Erythroblast (primary cell): ENCODE measurements at regions not wholly inside any gene's neighbourhood (a gene's known extent, or its start where the extent isn't known, plus 50 kb on each side); places are given as distances from the start of the nearest gene placed in this dataset.

Experiments used
- DNase-seq, 2 experiments: peaks; one replicate each; lab custom pipeline; 2025; lab: John Stamatoyannopoulos, UW
- GATA1 ChIP-seq: IDR thresholded peaks from 2 replicates; pipeline ENCODE4 v1.6.1; 2011; ENCODE audit warnings: low read depth, mild to moderate bottlenecking, control low read depth, low read length, moderate library complexity
- POLR2A ChIP-seq: IDR thresholded peaks from 2 replicates; pipeline ENCODE4 v1.6.1; 2011; ENCODE audit warnings: mild to moderate bottlenecking, low read length

GRCh38 chr2:223538920-223539440 is 63.2 kb downstream of the SCG2 start:
- no peak for DNase-seq

GRCh38 chr2:223541546-223541945 is 60.6 kb downstream of the SCG2 start:
- no peak for DNase-seq
- TF ChIP-seq GATA1: no peak
- TF ChIP-seq POLR2A: no peak

More at GRCh38 chr2:223538920-223539440, 63.2 kb downstream of the SCG2 start:
- no peak for TF ChIP-seq GATA1
- TF ChIP-seq POLR2A: no peak

DNA sequence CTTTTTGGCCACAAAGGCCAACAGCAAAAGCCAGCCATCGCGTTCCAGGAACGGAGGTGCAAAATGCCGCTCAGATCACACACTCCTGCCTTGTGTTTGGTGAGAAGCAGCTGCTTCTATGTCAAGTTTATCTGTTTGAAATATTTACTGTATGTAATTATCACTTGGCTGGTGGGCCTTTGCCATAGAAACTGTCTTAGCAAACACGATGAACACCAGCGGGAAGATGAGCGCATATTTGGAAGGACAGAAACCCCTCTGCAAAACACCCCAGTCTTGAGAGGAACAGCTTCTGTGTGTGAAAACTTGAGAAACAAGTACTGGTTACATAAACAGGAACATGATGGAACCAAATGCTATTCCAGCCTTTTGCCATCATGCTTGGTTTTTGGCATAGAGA is 59.7 kb downstream of the SCG2 start:
- DNase-seq: no peak
- TF ChIP-seq POLR2A: no peak

DNA sequence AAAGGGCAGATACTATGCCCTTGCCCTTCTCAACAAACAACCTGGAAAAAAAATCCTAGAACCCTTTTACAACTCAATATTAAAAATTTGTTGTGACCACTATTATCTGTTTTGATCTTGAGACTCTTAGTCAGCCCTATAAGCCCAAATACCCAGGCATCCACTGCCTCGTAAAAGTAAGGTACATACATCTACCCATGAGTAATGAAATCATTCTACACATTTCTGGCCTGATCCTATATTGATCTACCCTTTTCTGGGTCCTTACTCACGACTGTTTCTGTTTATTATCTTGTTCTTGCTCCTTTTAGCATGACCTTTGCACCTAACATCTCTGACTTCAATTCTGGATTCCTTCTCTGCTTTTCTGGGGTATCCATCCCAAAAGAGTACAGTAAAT is 56.8 kb downstream of the SCG2 start:
- TF ChIP-seq POLR2A (no peak), GATA1 (no peak)

GRCh38 chr2:223545830-223546229 is 56.3 kb downstream of the SCG2 start:
- DNase-seq: no peak
- TF ChIP-seq GATA1 (no peak), POLR2A (no peak)

More for the DNA sequence above, 56.8 kb downstream of the SCG2 start:
- DNase-seq: no peak
